GM23338 (cell line): ENCODE measurements at regions not wholly inside any gene's neighbourhood (a gene's known extent, or its start where the extent isn't known, plus 50 kb on each side); places are given as distances from the start of the nearest gene placed in this dataset.

Source experiments
- ATAC-seq: fragments of 200-7000 bp; cut with Tn5 transposase; 3 replicates; pipeline ENCODE4 v1.9.1; 2020
- DNase-seq: peaks from one replicate; pipeline ENCODE4 v3.0.0-alpha.2; 2015; ENCODE audit warnings: low spot score
- H2AFZ ChIP-seq: fragments of 200-600 bp; sonication (generic); 2 replicates; pipeline ENCODE4 v1.8.0; 2016; ENCODE audit warnings: antibody characterized with exemption, mild to moderate bottlenecking, moderate library complexity
- H3F3A ChIP-seq: fragments of 200-600 bp; sonication (generic); replicated peaks from 2 replicates; pipeline ENCODE4 v1.8.0; 2017; ENCODE audit warnings: antibody characterized with exemption, mixed run types, low read depth
- H3K27ac ChIP-seq: fragments of 200-600 bp; sonication (generic); 2 replicates; pipeline ENCODE4 v1.6.1; 2016; ENCODE audit warnings: low read depth
- H3K27me3 ChIP-seq: fragments of 200-600 bp; sonication (generic); 2 replicates; pipeline ENCODE4 v1.8.0; 2016; ENCODE audit warnings: mild to moderate bottlenecking, mixed run types, moderate library complexity; ENCODE audit not compliant: insufficient read depth
- H3K36me3 ChIP-seq: fragments of 200-600 bp; sonication (generic); 2 replicates; pipeline ENCODE4 v1.8.0; 2016; ENCODE audit warnings: mild to moderate bottlenecking; ENCODE audit not compliant: insufficient read depth
- H3K4me1 ChIP-seq: fragments of 200-600 bp; sonication (generic); 2 replicates; pipeline ENCODE4 v1.8.0; 2016; ENCODE audit warnings: mild to moderate bottlenecking, moderate library complexity; ENCODE audit not compliant: insufficient read depth
- H3K4me2 ChIP-seq: fragments of 200-600 bp; sonication (generic); 2 replicates; pipeline ENCODE4 v1.7.1; 2017; ENCODE audit warnings: mixed run types
- H3K4me3 ChIP-seq: fragments of 200-600 bp; sonication (generic); 2 replicates; pipeline ENCODE4 v1.6.1; 2016; ENCODE audit warnings: mixed run types
- H3K79me2 ChIP-seq: fragments of 200-600 bp; sonication (generic); replicated peaks from 2 replicates; pipeline ENCODE4 v1.8.0; 2017; ENCODE audit warnings: mild to moderate bottlenecking; ENCODE audit not compliant: insufficient read depth
- H3K9me2 ChIP-seq: fragments of 200-600 bp; sonication (generic); 2 replicates; pipeline ENCODE4 v1.8.0; 2017; ENCODE audit not compliant: insufficient read depth
- H4K20me1 ChIP-seq: fragments of 200-600 bp; sonication (generic); replicated peaks from 2 replicates; pipeline ENCODE4 v1.8.0; 2017; ENCODE audit warnings: mild to moderate bottlenecking; ENCODE audit not compliant: insufficient read depth
- H3K27ac Mint-ChIP-seq: 2 replicates; pipeline ENCODE4 v1.8.0; 2020; ENCODE audit warnings: inconsistent platforms, mild to moderate bottlenecking, moderate library complexity, mixed read lengths
- H3K27me3 Mint-ChIP-seq: 3 replicates; pipeline ENCODE4 v1.8.0; 2022; ENCODE audit warnings: low read depth, mild to moderate bottlenecking, moderate library complexity, mixed read lengths, inconsistent platforms; ENCODE audit not compliant: insufficient read depth, poor library complexity
- H3K36me3 Mint-ChIP-seq: 3 replicates; pipeline ENCODE4 v1.8.0; 2021; ENCODE audit warnings: low read depth, mild to moderate bottlenecking, inconsistent platforms, moderate library complexity, mixed read lengths
- H3K4me1 Mint-ChIP-seq: 3 replicates; pipeline ENCODE4 v1.8.0; 2020; ENCODE audit warnings: mild to moderate bottlenecking, inconsistent platforms, mixed read lengths
- H3K4me3 Mint-ChIP-seq: 3 replicates; pipeline ENCODE4 v1.8.0; 2021; ENCODE audit warnings: moderate library complexity, mild to moderate bottlenecking, inconsistent platforms, mixed read lengths
- H3K9me3 Mint-ChIP-seq: 3 replicates; pipeline ENCODE4 v1.8.0; 2020; ENCODE audit warnings: moderate library complexity, mild to moderate bottlenecking, inconsistent platforms, mixed read lengths
- CREB1 ChIP-seq: fragments of 250-450 bp; sonication (Bioruptor Pico); IDR thresholded peaks from 2 replicates; pipeline ENCODE4 v1.5.0; 2020; ENCODE audit warnings: low read depth, mild to moderate bottlenecking, moderate library complexity
- JUNB ChIP-seq: IDR thresholded peaks from one replicate; pipeline ENCODE4 v1.6.1; 2016; ENCODE audit warnings: antibody characterized with exemption; ENCODE audit not compliant: unreplicated experiment
- NANOG ChIP-seq: IDR thresholded peaks from 2 replicates; pipeline ENCODE4 v1.6.1; 2016; ENCODE audit warnings: antibody characterized with exemption, borderline replicate concordance
- ZNF331 ChIP-seq: fragments of 250-450 bp; sonication (Bioruptor Pico); IDR thresholded peaks from 2 replicates; pipeline ENCODE4 v1.5.0; 2020; ENCODE audit warnings: low read depth, mild to moderate bottlenecking, moderate library complexity
- TF ChIP-seq, protein P1 (sequence below): IDR thresholded peaks from 2 replicates; pipeline ENCODE4 v1.6.1; 2016; ENCODE audit warnings: antibody characterized with exemption

DNA sequence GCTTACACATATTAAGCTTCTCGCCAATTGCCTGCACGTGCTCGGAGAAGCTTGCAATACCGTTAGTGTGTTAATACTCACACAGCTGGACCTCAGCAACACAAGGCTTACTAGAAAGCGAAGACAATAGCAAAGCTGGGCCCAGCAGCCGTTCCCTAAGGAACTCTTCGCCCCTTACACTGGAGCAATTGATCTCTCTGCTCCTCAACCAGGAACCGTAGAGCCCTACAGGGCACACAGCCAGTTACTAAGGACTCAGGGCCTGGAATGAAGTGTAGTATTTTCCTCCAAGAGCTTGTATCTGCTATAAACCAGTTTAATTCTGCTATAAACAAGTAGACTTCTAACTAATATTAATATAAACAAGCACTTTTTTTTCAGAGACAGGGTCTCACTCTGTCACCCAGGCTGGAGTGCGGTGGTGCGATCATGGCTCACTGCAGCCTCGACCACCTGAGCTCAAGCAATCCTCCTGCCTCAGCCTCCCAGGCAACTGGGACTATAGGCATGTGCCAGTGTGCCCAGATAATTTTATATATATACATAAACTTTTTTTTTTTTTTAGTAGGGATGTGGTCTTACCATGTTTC lies 67.0 kb upstream of the SIMC1 start (continued):
- TF ChIP-seq, protein P1, sequence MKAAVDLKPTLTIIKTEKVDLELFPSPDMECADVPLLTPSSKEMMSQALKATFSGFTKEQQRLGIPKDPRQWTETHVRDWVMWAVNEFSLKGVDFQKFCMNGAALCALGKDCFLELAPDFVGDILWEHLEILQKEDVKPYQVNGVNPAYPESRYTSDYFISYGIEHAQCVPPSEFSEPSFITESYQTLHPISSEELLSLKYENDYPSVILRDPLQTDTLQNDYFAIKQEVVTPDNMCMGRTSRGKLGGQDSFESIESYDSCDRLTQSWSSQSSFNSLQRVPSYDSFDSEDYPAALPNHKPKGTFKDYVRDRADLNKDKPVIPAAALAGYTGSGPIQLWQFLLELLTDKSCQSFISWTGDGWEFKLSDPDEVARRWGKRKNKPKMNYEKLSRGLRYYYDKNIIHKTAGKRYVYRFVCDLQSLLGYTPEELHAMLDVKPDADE = no peak

DNA sequence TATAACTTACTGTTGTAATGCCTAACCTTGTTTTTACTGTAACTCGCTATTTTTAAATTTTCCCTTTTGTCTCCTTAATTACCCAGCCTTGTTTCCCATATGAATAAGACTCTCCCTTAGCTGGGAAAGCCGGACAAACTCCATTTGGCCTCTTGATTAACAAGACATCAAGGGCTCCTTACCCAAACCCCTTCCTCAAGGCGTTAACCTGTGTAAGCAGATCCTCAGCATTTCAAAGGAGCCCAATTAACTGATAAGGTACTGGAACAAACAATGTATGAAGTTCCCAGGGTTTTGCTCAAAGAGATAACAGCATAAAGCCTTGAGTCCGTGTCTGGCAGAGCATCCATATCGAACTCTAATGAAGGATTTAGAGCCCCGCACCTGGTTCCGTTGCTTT lies 66.0 kb upstream of the SIMC1 start:
- Histone ChIP-seq H3F3A (no peaks in the 10 kb centered on the region), H3K4me1 (no peaks in the 10 kb centered on the region), H3K27me3 (peaks cover 39% of the 10 kb centered on the region), H3K9me2 (no peaks in the 10 kb centered on the region), H3K27ac (no peak overlapping the region), H3K36me3 (no peaks in the 10 kb centered on the region), H3K4me2 (no peak overlapping the region), H4K20me1 (no peaks in the 10 kb centered on the region), H2AFZ (no peak overlapping the region), H3K4me3 (no peak overlapping the region), H3K79me2 (no peaks in the 10 kb centered on the region)
- TF ChIP-seq NANOG (peak; percentile 36; the same call in 1 of the 2 replicates), CREB1 (CRISPR knock-in tag) (no peak)
- ATAC-seq (no peak), DNase-seq (no peak)
- Mint-ChIP-seq H3K4me3 (no peak overlapping the region), H3K9me3 (no peaks in the 10 kb centered on the region), H3K4me1 (peaks cover 17% of the 10 kb centered on the region), H3K36me3 (no peaks in the 10 kb centered on the region), H3K27me3 (peaks cover 6% of the 10 kb centered on the region), H3K27ac (no peak overlapping the region)

DNA sequence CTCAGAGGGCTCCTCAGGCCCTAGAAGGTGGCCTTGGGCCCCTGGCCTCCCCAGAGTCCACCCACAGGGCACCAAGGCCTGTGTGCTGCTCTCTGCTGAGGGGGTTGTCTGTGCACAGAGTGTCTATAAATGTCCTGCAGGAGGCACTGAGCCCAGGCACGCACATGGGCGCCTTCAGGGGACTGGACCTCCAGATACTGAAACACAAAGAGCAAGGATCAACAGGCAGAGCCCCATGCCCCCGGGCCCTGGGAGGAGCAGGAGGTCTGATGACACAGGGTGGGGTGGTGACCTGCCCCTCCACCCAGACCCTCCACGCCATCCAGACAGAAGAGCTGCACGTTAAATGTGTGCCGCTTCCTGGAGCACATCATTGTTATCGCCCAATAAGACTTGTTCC lies 64.6 kb upstream of the SIMC1 start:
- DNase-seq = no peak
- Mint-ChIP-seq H3K27ac (no peak overlapping the region), H3K27me3 (peaks cover 13% of the 10 kb centered on the region), H3K36me3 (no peaks in the 10 kb centered on the region), H3K9me3 (peaks cover 3% of the 10 kb centered on the region), H3K4me1 (peaks cover 7% of the 10 kb centered on the region; the same call in 2 of the 3 replicates), H3K4me3 (no peak overlapping the region)
- no peaks in the 10 kb centered on the region for H3K9me2 ChIP-seq
- no peaks in the 10 kb centered on the region for H3F3A ChIP-seq
- TF ChIP-seq ZNF331 (CRISPR knock-in tag) = no peak
- TF ChIP-seq, protein P1 = no peak
- no peak for TF ChIP-seq NANOG
- no peak overlapping the region for H3K4me2 ChIP-seq
- no peak for ATAC-seq
- no peak overlapping the region for H2AFZ ChIP-seq
- no peaks in the 10 kb centered on the region for H3K4me1 ChIP-seq
- H3K27ac ChIP-seq = no peak overlapping the region
- no peaks in the 10 kb centered on the region for H4K20me1 ChIP-seq
- no peaks in the 10 kb centered on the region for H3K79me2 ChIP-seq
- no peak overlapping the region for H3K4me3 ChIP-seq
- peaks cover 39% of the 10 kb centered on the region for H3K27me3 ChIP-seq
- no peaks in the 10 kb centered on the region for H3K36me3 ChIP-seq

DNA sequence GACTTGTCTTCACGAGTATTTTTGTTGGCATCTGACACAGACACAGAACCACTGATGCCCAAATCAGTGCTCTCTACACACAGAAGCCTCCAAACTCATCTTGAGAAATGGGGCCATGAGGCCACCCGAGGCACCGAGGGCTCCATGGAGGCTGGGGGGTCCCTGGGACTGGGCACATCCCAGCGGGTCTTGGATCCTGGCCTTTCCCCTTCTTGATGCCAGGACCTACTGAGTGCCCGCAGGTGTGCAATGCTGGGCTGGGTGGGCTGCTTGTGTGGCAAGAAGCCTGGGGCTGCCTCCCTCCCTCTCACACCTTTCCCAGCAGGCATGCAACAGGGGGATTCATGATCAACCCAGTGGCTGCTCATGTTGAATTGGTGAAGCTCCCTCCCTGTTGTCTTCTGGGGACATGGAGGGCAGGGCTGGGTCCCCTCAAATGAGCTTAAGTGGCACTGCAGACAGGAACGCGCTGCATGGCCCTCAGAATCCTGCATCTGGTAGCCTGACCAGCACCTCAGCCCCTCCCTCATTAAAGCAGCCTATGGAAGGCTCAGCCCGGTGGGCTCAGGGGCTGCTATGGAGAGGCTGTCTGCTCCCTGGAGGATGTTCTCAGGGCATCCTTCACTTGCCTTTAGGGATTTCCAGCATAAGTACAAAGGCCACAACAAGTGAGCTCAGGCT lies 63.7 kb upstream of the SIMC1 start:
- no peak overlapping the region for H3K4me3 Mint-ChIP-seq
- no peak for ATAC-seq
- H3K27me3 Mint-ChIP-seq = peaks cover 19% of the 10 kb centered on the region
- Histone ChIP-seq H4K20me1 (no peaks in the 10 kb centered on the region), H3K27ac (no peak overlapping the region), H2AFZ (no peak overlapping the region), H3F3A (no peaks in the 10 kb centered on the region), H3K4me3 (no peak overlapping the region), H3K36me3 (no peaks in the 10 kb centered on the region), H3K79me2 (no peaks in the 10 kb centered on the region), H3K27me3 (peaks cover 39% of the 10 kb centered on the region), H3K4me1 (no peaks in the 10 kb centered on the region), H3K4me2 (no peak overlapping the region), H3K9me2 (no peaks in the 10 kb centered on the region)
- H3K27ac Mint-ChIP-seq = no peak overlapping the region
- H3K9me3 Mint-ChIP-seq = peaks cover 5% of the 10 kb centered on the region
- TF ChIP-seq JUNB = no peak
- H3K36me3 Mint-ChIP-seq = no peaks in the 10 kb centered on the region
- peaks cover 7% of the 10 kb centered on the region; the same call in 2 of the 3 replicates for H3K4me1 Mint-ChIP-seq
- DNase-seq = no peak
